ENCODE measurements at regions not wholly inside any gene's neighbourhood (a gene's known extent, or its start where the extent isn't known, plus 50 kb on each side); places are given as distances from the start of the nearest gene placed in this dataset.
"Not testable (repeated sequence)": the region's sequence is repeated elsewhere in the genome, so short reads cannot be mapped to it uniquely, and the experiment has no call there.

- DNase-seq: no peak
Observed at GRCh38 chr3:161691677-161692076, 195.1 kb downstream of the OTOL1 start.

- no peak for DNase-seq
Observed at GRCh38 chr3:161694682-161695564, 198.3 kb downstream of the OTOL1 start.

GRCh38 chr3:161695811-161696210, 199.2 kb downstream of the OTOL1 start:
- DNase-seq: no peak

GRCh38 chr3:161700998-161701397, 204.4 kb downstream of the OTOL1 start:
- DNase-seq: no peak

- DNase-seq: not testable (repeated sequence)
Observed at GRCh38 chr3:161707253-161707652, 210.6 kb downstream of the OTOL1 start.

GRCh38 chr3:161713731-161714130, 217.1 kb downstream of the OTOL1 start:
- DNase-seq: no peak

- DNase-seq: no peak
Observed at GRCh38 chr3:161731968-161732367, 235.4 kb downstream of the OTOL1 start.

GRCh38 chr3:161737171-161737570, 240.6 kb downstream of the OTOL1 start:
- DNase-seq: no peak

GRCh38 chr3:161740421-161740820, 243.8 kb downstream of the OTOL1 start:
- DNase-seq: no peak

GRCh38 chr3:161744366-161744765, 247.8 kb downstream of the OTOL1 start:
- no peak for DNase-seq

GRCh38 chr3:161745741-161746140, 249.1 kb downstream of the OTOL1 start:
- no peak for DNase-seq

GRCh38 chr3:161748049-161748448, 251.4 kb downstream of the OTOL1 start:
- no peak for DNase-seq

GRCh38 chr3:161754420-161755053, 257.9 kb downstream of the OTOL1 start:
- DNase-seq: no peak

- no peak for DNase-seq
Observed at GRCh38 chr3:161759444-161759843, 262.8 kb downstream of the OTOL1 start.

- no peak for DNase-seq
Observed at GRCh38 chr3:161766331-161766730, 269.7 kb downstream of the OTOL1 start.

- DNase-seq: no peak
Observed at GRCh38 chr3:161770484-161771386, 274.1 kb downstream of the OTOL1 start.

- DNase-seq: no peak
Observed at GRCh38 chr3:161781381-161781780, 284.8 kb downstream of the OTOL1 start.

- DNase-seq: no peak
Observed at GRCh38 chr3:161793194-161793930, 296.8 kb downstream of the OTOL1 start.

- no peak for DNase-seq
Observed at GRCh38 chr3:161794551-161794950, 297.9 kb downstream of the OTOL1 start.

- no peak for DNase-seq
Observed at GRCh38 chr3:161796312-161796711, 299.7 kb downstream of the OTOL1 start.

GRCh38 chr3:161796780-161797179, 300.2 kb downstream of the OTOL1 start:
- no peak for DNase-seq

GRCh38 chr3:161798016-161798415, 301.4 kb downstream of the OTOL1 start:
- no peak for DNase-seq

Measured in left kidney (tissue), 1 donor.